Adrenal gland (tissue), 9 donors: ENCODE measurements at regions not wholly inside any gene's neighbourhood (a gene's known extent, or its start where the extent isn't known, plus 50 kb on each side); places are given as distances from the start of the nearest gene placed in this dataset.
A peak's percentile ranks its signal among the peaks of the same experiment; 100 is the strongest.

Experiments used
- DNase-seq, 7 donors: peaks; one replicate each; pipeline ENCODE4 v3.0.0-alpha.2; 2019 to 2020
- H3K27ac ChIP-seq, 5 donors: fragments of 200-600 bp; sonication (generic) in 4 of 5; 1 replicate in 3 of 5; 2 replicates in 2 of 5; pipeline versions ENCODE4 v1.5.1 to v1.8.0; 2016 to 2020; ENCODE audit warnings: mild to moderate bottlenecking in 1 of 5
- H3K27me3 ChIP-seq: fragments of 200-600 bp; 2 replicates; pipeline ENCODE4 v1.8.0; 2021
- H3K36me3 ChIP-seq, 2 donors: fragments of 200-600 bp; replicated peaks in 1 of 2; 1 replicate in 1 of 2; 2 replicates in 1 of 2; pipeline versions ENCODE4 v1.5.1 to v1.8.0; 2018 to 2022
- H3K4me1 ChIP-seq, 2 donors: fragments of 200-600 bp; replicated peaks in 1 of 2; 1 replicate in 1 of 2; 2 replicates in 1 of 2; pipeline versions ENCODE4 v1.5.1 to v1.8.0; 2018 to 2021
- H3K4me3 ChIP-seq, 4 donors: fragments of 200-600 bp; sonication (generic) in 3 of 4; one replicate each; pipeline ENCODE4 v1.5.1; 2016 to 2018
- H3K9me3 ChIP-seq, 3 donors: fragments of 200-600 bp; sonication (generic) in 1 of 3; replicated peaks in 1 of 3; 1 replicate in 2 of 3; 2 replicates in 1 of 3; pipeline versions ENCODE4 v1.5.1 to v1.8.0; 2016 to 2021
- CTCF ChIP-seq, 6 experiments: fragments of 450-650 bp in 4 of 6; fragments of 200-600 bp in 2 of 6; sonication (generic) in 1 of 6; IDR thresholded peaks; 1 replicate in 5 of 6; 2 replicates in 1 of 6; pipeline versions ENCODE4 v1.5.1 to v1.8.0; 2016 to 2021; ENCODE audit warnings: antibody characterized with exemption in 6 of 6, mild to moderate bottlenecking in 2 of 6, moderate library complexity in 1 of 6
- POLR2A ChIP-seq, 2 donors: fragments of 450-650 bp; IDR thresholded peaks; one replicate each; pipeline ENCODE4 v1.6.1; 2017; ENCODE audit warnings: antibody characterized with exemption in 2 of 2, mild to moderate bottlenecking in 2 of 2, moderate library complexity in 1 of 2
- WGBS, 4 donors: extraction: QIAGEN DNeasy Blood & Tissue Kit in 2 of 4; methylation state at CpG; one replicate each; pipeline versions ENCODE4 v1.1.5 to v1.1.7; 2013 to 2017; 5-methylcytosine and 5-hydroxymethylcytosine counted together
- intact Hi-C, 2 donors: fragments of 100-400 bp; cut with DNase I; formaldehyde crosslinking; loops; one replicate each; pipeline versions ENCODE4 v1.14.1 to v1.15.0; 2022 to 2023
- donor health status: healthy with polysubstance abuse.
- donor health status: Bipolar disorder and iron deficiency.
- donor health status: DM: yes; HTN: yes; CAD: no.
- donor health status: DM: no; HTN: no; CAD: no.
- donor health status: DM: no; HTN: no; CAD: no.

GRCh38 chr17:63370696-63371095, 75.4 kb downstream of the CYB561 start:
- intact Hi-C loops = no loop called here
- Histone ChIP-seq H3K36me3 (no peaks in the 10 kb centered on the region), H3K27ac (no peak overlapping the region), H3K9me3 (no peaks in the 10 kb centered on the region), H3K4me3 (no peak overlapping the region), H3K27me3 (no peaks in the 10 kb centered on the region), H3K4me1 (no peaks in the 10 kb centered on the region)
- WGBS, 4 donors = 96 to 97% (median 97%) methylated on average over 8 of the region's 8 CpGs
- no peak for DNase-seq
- no peak for TF ChIP-seq POLR2A (IDR thresholded peaks at IDR 0.05)
- no peak for TF ChIP-seq CTCF (IDR thresholded peaks at IDR 0.05)

- H3K9me3 ChIP-seq = no peaks in the 10 kb centered on the region
- TF ChIP-seq POLR2A (IDR thresholded peaks at IDR 0.05) (no peak), CTCF (IDR thresholded peaks at IDR 0.05) (no peak)
- H3K4me3 ChIP-seq = no peak overlapping the region
- H3K27ac ChIP-seq = no peak overlapping the region
- intact Hi-C loops = no loop called here
- no peaks in the 10 kb centered on the region for H3K36me3 ChIP-seq
- no peak for DNase-seq
- no peaks in the 10 kb centered on the region for H3K27me3 ChIP-seq
- WGBS, 4 donors = 91 to 97% (median 94%) methylated on average over 3 of the region's 3 CpGs
- no peaks in the 10 kb centered on the region for H3K4me1 ChIP-seq
These were observed 69.2 kb downstream of the CYB561 start for GRCh38 chr17:63376949-63377348.

- peak in 1 of 7 donors; percentile 15 for DNase-seq
- intact Hi-C loops = no loop called here
- no peaks in the 10 kb centered on the region for H3K9me3 ChIP-seq
- no peak overlapping the region for H3K4me3 ChIP-seq
- WGBS, 4 donors = 59 to 80% (median 70%) methylated on average over 3 of the region's 3 CpGs
- no peaks in the 10 kb centered on the region for H3K27me3 ChIP-seq
- H3K36me3 ChIP-seq = no peaks in the 10 kb centered on the region
- H3K27ac ChIP-seq = no peak overlapping the region
- H3K4me1 ChIP-seq = no peaks in the 10 kb centered on the region
- TF ChIP-seq CTCF (IDR thresholded peaks at IDR 0.05) = no peak
- TF ChIP-seq POLR2A (IDR thresholded peaks at IDR 0.05) = no peak
These were observed 67.4 kb downstream of the CYB561 start for GRCh38 chr17:63378411-63379375.

- TF ChIP-seq POLR2A (IDR thresholded peaks at IDR 0.05) (no peak), CTCF (IDR thresholded peaks at IDR 0.05) (no peak)
- intact Hi-C loops = no loop called here
- WGBS, 4 donors = 77 to 98% (median 88%) methylated on average over 4 to 5 of the region's 5 CpGs
- DNase-seq = no peak
- no peaks in the 10 kb centered on the region for H3K36me3 ChIP-seq
- H3K27ac ChIP-seq = no peak overlapping the region
- H3K27me3 ChIP-seq = no peaks in the 10 kb centered on the region
- no peaks in the 10 kb centered on the region for H3K4me1 ChIP-seq
- H3K9me3 ChIP-seq = no peaks in the 10 kb centered on the region
- no peak overlapping the region for H3K4me3 ChIP-seq
These were observed 66.5 kb downstream of the CYB561 start for GRCh38 chr17:63379636-63380035.
